ENCODE measurements at regions not wholly inside any gene's neighbourhood (a gene's known extent, or its start where the extent isn't known, plus 50 kb on each side); places are given as distances from the start of the nearest gene placed in this dataset.
A peak's percentile ranks its signal among the peaks of the same experiment; 100 is the strongest.

DNA sequence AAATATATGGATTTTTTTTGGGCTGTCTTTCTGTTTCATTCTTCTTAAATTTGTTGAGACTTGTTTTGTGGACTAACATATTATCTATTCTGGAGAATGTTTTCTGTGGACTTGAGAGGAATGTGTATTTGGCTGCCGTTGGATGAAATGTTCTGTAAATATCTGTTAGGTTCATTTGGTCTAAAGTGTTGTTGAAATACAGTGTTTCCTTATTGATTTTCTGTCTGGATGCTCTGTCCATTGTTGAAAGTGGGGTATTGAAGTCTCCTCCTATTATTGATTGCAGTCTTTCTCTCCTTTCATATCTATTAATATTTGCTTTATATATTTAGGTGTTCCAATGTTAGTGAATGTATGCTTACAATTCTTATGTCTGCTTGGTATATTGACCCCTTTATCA lies 431.8 kb downstream of the RAPGEF2 start:
- DNase-seq (ENCODE audit: low spot score), result no peak
- FAIRE-seq, result no peak
- BruUV-seq (replicated peaks), result no TSS peak
- Histone ChIP-seq H3K27me3 (ENCODE audit: control insufficient read depth in 1 of 2, insufficient read depth in 2 of 2, low read length in 2 of 2) (no peaks in the 10 kb centered on the region), H3K79me2 (ENCODE audit: insufficient read depth, low read length) (no peaks in the 10 kb centered on the region), H3K36me3 (replicated peaks in 1 of 2; ENCODE audit: control insufficient read depth in 1 of 2, insufficient read depth in 2 of 2, low read length in 2 of 2) (no peaks in the 10 kb centered on the region), H4K20me1 (ENCODE audit: insufficient read depth, low read length) (no peaks in the 10 kb centered on the region), H3K9ac (ENCODE audit: insufficient read depth, low read depth, low read length) (no peak overlapping the region), H3K9me3 (ENCODE audit: low read length) (peaks cover 9% of the 10 kb centered on the region), H3K4me1 (ENCODE audit: insufficient read depth, low read length) (no peaks in the 10 kb centered on the region), H3K27ac (ENCODE audit: extremely low read length, insufficient read depth, low read length) (no peak overlapping the region), H3K4me2 (ENCODE audit: low read depth, low read length) (no peak overlapping the region), H2AFZ (ENCODE audit: low read length) (no peak overlapping the region), H3K4me3 (replicated peaks in 1 of 3; ENCODE audit: insufficient read depth in 1 of 3, low read depth in 2 of 3, low read length in 3 of 3) (no peak overlapping the region)
- CTCF ChIA-PET (ENCODE audit: low intra/inter-chr PET ratio, low total read pairs), result no interaction called here
- WGBS (ENCODE audit: low lambda C conversion rate), result 0% methylated on average over 1 of the region's 1 CpG
- ATAC-seq, result peak; percentile 49
- POLR2A ChIA-PET, result no interaction called here
- in situ Hi-C loops (cut with HindIII; ENCODE audit: extremely low pct_ligation_motif_present, low pct_unique_long_range_greater_than_20kb) (no loop called here), intact Hi-C loops (cut with micrococcal nuclease; ENCODE audit: unreplicated experiment) (no loop called here)
- TF ChIP-seq FOXP1 (IDR thresholded peaks at IDR 0.05) (no peak), FOXP1 (CRISPR knock-in tag; IDR thresholded peaks at IDR 0.05) (peak; percentile 61; the same call in 1 of the 2 replicates), ZNF670 (CRISPR knock-in tag; IDR thresholded peaks at IDR 0.05; ENCODE audit: borderline replicate concordance) (no peak), SRY (CRISPR knock-in tag; IDR thresholded peaks at IDR 0.05) (no peak), ZBTB21 (CRISPR knock-in tag; IDR thresholded peaks at IDR 0.05) (no peak), SOX5 (CRISPR knock-in tag; IDR thresholded peaks at IDR 0.05; ENCODE audit: borderline replicate concordance) (0 out of 2 replicates have a peak, but pooled peaks have one; percentile 20), NR2F6 (IDR thresholded peaks at IDR 0.05) (peak; percentile 23; the same call in 1 of the 2 replicates), NR2F6 (CRISPR knock-in tag; IDR thresholded peaks at IDR 0.05) (no peak), HDAC6 (IDR thresholded peaks at IDR 0.05; ENCODE audit: low read depth, low read length) (no peak), KAT2B (IDR thresholded peaks at IDR 0.05; ENCODE audit: borderline replicate concordance, low read depth, low read length) (peak; percentile 82), ZXDC (CRISPR knock-in tag; IDR thresholded peaks at IDR 0.05) (no peak), ZNF205 (CRISPR knock-in tag; IDR thresholded peaks at IDR 0.05) (no peak), HMGXB4 (CRISPR knock-in tag; IDR thresholded peaks at IDR 0.05; ENCODE audit: borderline replicate concordance in 1 of 2, low read depth in 1 of 2) (no peak), GATAD2A (CRISPR knock-in tag; IDR thresholded peaks at IDR 0.05) (peak; percentile 59), ONECUT2 (CRISPR knock-in tag; IDR thresholded peaks at IDR 0.05) (peak; percentile 76)
- TF ChIP-seq, protein P1, sequence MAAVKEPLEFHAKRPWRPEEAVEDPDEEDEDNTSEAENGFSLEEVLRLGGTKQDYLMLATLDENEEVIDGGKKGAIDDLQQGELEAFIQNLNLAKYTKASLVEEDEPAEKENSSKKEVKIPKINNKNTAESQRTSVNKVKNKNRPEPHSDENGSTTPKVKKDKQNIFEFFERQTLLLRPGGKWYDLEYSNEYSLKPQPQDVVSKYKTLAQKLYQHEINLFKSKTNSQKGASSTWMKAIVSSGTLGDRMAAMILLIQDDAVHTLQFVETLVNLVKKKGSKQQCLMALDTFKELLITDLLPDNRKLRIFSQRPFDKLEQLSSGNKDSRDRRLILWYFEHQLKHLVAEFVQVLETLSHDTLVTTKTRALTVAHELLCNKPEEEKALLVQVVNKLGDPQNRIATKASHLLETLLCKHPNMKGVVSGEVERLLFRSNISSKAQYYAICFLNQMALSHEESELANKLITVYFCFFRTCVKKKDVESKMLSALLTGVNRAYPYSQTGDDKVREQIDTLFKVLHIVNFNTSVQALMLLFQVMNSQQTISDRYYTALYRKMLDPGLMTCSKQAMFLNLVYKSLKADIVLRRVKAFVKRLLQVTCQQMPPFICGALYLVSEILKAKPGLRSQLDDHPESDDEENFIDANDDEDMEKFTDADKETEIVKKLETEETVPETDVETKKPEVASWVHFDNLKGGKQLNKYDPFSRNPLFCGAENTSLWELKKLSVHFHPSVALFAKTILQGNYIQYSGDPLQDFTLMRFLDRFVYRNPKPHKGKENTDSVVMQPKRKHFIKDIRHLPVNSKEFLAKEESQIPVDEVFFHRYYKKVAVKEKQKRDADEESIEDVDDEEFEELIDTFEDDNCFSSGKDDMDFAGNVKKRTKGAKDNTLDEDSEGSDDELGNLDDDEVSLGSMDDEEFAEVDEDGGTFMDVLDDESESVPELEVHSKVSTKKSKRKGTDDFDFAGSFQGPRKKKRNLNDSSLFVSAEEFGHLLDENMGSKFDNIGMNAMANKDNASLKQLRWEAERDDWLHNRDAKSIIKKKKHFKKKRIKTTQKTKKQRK (IDR thresholded peaks at IDR 0.05; ENCODE audit: low read length), result no peak
- TF ChIP-seq, protein P2, sequence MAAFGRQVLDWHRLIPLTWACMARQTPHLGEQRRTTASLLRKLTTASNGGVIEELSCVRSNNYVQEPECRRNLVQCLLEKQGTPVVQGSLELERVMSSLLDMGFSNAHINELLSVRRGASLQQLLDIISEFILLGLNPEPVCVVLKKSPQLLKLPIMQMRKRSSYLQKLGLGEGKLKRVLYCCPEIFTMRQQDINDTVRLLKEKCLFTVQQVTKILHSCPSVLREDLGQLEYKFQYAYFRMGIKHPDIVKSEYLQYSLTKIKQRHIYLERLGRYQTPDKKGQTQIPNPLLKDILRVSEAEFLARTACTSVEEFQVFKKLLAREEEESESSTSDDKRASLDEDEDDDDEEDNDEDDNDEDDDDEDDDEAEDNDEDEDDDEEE (CRISPR knock-in tag; IDR thresholded peaks at IDR 0.05), result no peak
